ENCODE measurements at regions not wholly inside any gene's neighbourhood (a gene's known extent, or its start where the extent isn't known, plus 50 kb on each side); places are given as distances from the start of the nearest gene placed in this dataset.
"Not testable (repeated sequence)": the region's sequence is repeated elsewhere in the genome, so short reads cannot be mapped to it uniquely, and the experiment has no call there.

GRCh38 chr18:21928925-21929324 is 188.3 kb downstream of the MIB1 start:
- no peak for DNase-seq (ENCODE audit: low read depth in 2 of 3, low spot score in 2 of 3)

- no peak for DNase-seq (ENCODE audit: low read depth in 2 of 3, low spot score in 2 of 3)
Measured at GRCh38 chr18:21930177-21930576, 189.6 kb downstream of the MIB1 start.

- DNase-seq (ENCODE audit: low read depth in 2 of 3, low spot score in 2 of 3) = no peak
Measured at GRCh38 chr18:21933931-21934765, 193.6 kb downstream of the MIB1 start.

GRCh38 chr18:21934766-21935015 is 194.1 kb downstream of the MIB1 start:
- no peak for DNase-seq (ENCODE audit: low read depth in 2 of 3, low spot score in 2 of 3)

GRCh38 chr18:21943456-21943855 is 202.9 kb downstream of the MIB1 start:
- DNase-seq (ENCODE audit: low read depth in 2 of 3, low spot score in 2 of 3) = no peak

- no peak for DNase-seq (ENCODE audit: low read depth in 2 of 3, low spot score in 2 of 3)
Measured at GRCh38 chr18:21949326-21950015, 208.9 kb downstream of the MIB1 start.

GRCh38 chr18:21955757-21956652 is 213.4 kb upstream of the GATA6 start:
- DNase-seq (ENCODE audit: low read depth in 2 of 3, low spot score in 2 of 3) = peak; percentile 22 to 71 (median 55)

- no peak for DNase-seq (ENCODE audit: low read depth in 2 of 3, low spot score in 2 of 3)
Measured at GRCh38 chr18:21958263-21958662, 211.1 kb upstream of the GATA6 start.

- no peak for DNase-seq (ENCODE audit: low read depth in 2 of 3, low spot score in 2 of 3)
Measured at GRCh38 chr18:21958707-21959450, 210.5 kb upstream of the GATA6 start.

GRCh38 chr18:21960189-21960588 is 209.2 kb upstream of the GATA6 start:
- DNase-seq (ENCODE audit: low read depth in 2 of 3, low spot score in 2 of 3) = no peak

GRCh38 chr18:21963336-21963735 is 206.1 kb upstream of the GATA6 start:
- DNase-seq (ENCODE audit: low read depth in 2 of 3, low spot score in 2 of 3) = no peak

- DNase-seq (ENCODE audit: low read depth in 2 of 3, low spot score in 2 of 3) = no peak
Measured at GRCh38 chr18:21968338-21968737, 201.1 kb upstream of the GATA6 start.

- no peak for DNase-seq (ENCODE audit: low read depth in 2 of 3, low spot score in 2 of 3)
Measured at GRCh38 chr18:21972281-21972680, 197.1 kb upstream of the GATA6 start.

GRCh38 chr18:21975954-21976353 is 193.4 kb upstream of the GATA6 start:
- DNase-seq (ENCODE audit: low read depth in 2 of 3, low spot score in 2 of 3) = not testable (repeated sequence)

- DNase-seq (ENCODE audit: low read depth in 2 of 3, low spot score in 2 of 3) = no peak
Measured at GRCh38 chr18:21978546-21979170, 190.7 kb upstream of the GATA6 start.

- no peak for DNase-seq (ENCODE audit: low read depth in 2 of 3, low spot score in 2 of 3)
Measured at GRCh38 chr18:21979171-21979560, 190.2 kb upstream of the GATA6 start.

GRCh38 chr18:21979759-21980158 is 189.6 kb upstream of the GATA6 start:
- no peak for DNase-seq (ENCODE audit: low read depth in 2 of 3, low spot score in 2 of 3)

GRCh38 chr18:21980744-21981143 is 188.6 kb upstream of the GATA6 start:
- DNase-seq (ENCODE audit: low read depth in 2 of 3, low spot score in 2 of 3) = no peak

- DNase-seq (ENCODE audit: low read depth in 2 of 3, low spot score in 2 of 3) = not testable (repeated sequence)
Measured at GRCh38 chr18:21981489-21981888, 187.9 kb upstream of the GATA6 start.

- no peak for DNase-seq (ENCODE audit: low read depth in 2 of 3, low spot score in 2 of 3)
Measured at GRCh38 chr18:21991081-21991534, 178.3 kb upstream of the GATA6 start.

GRCh38 chr18:21991886-21992285 is 177.5 kb upstream of the GATA6 start:
- DNase-seq (ENCODE audit: low read depth in 2 of 3, low spot score in 2 of 3) = no peak
